ENCODE measurements at regions not wholly inside any gene's neighbourhood (a gene's known extent, or its start where the extent isn't known, plus 50 kb on each side); places are given as distances from the start of the nearest gene placed in this dataset.

DNA sequence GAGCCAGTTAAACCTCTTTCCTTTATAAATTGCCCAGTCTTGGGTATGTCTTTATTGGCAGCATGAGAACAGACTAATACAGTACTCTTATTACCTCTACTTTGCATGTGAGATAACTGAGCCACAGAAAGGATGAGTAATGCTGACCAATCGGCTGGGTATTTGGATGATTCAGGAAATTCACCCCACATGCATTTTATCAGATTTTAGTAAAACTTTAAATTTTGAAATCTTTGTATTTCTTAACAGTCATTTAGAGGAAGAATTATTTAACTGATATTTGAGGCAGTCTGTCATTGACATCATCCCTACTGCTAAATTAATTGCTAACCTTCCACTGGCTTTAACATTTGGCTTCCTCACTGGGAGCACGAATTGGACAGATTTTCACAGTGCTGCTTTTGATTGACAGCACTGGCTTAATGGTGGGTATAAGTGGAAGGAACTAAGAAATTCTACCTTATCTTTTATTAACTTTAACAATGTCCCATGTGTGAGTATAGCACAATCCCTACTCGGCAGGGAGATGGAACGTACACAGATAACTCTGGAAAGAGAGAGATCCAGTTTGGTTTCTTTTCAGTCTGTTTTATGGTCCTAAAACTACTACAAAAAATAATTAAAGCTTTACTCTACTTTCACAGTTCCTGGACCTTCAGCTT, 261.0 kb downstream of the DACT1 start:
- Histone ChIP-seq H3K36me3 (no peaks in the 10 kb centered on the region), H3K27ac (no peak overlapping the region), H4K20me1 (no peaks in the 10 kb centered on the region), H3K4me2 (no peak overlapping the region), H3K27me3 (no peaks in the 10 kb centered on the region), H3K4me3 (no peak overlapping the region), H3K9ac (no peak overlapping the region), H3K9me3 (peaks cover 18% of the 10 kb centered on the region), H3K4me1 (no peaks in the 10 kb centered on the region)
- no peak for TF ChIP-seq Cebpa-rat (IDR thresholded peaks at IDR 0.05)

DNA sequence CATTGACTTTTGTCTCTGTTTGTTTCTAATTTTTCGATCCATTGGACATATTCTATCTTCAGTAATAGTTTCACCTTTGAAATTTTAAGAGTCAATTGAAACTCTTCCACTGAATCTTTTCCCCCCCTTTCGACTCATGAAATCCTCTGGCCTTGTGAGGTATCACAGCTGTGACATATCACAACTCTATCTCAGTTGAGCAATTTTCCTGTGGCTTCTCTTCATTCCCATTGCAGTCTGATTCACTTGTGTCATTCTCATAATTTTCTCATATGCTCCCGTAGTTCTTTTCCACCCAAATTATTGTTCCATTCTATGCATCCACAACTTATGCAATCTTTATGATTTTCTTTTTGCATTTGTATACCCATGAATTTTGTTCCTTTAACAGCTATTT, 261.6 kb downstream of the DACT1 start:
- H3K4me2 ChIP-seq, result no peak overlapping the region
- no peaks in the 10 kb centered on the region for H3K4me1 ChIP-seq
- H3K27ac ChIP-seq, result no peak overlapping the region
- TF ChIP-seq Cebpa-rat (IDR thresholded peaks at IDR 0.05), result no peak
- H3K36me3 ChIP-seq, result no peaks in the 10 kb centered on the region
- H3K9me3 ChIP-seq, result peaks cover 18% of the 10 kb centered on the region
- no peak overlapping the region for H3K9ac ChIP-seq
- H3K27me3 ChIP-seq, result no peaks in the 10 kb centered on the region
- H4K20me1 ChIP-seq, result no peaks in the 10 kb centered on the region
- H3K4me3 ChIP-seq, result no peak overlapping the region

DNA sequence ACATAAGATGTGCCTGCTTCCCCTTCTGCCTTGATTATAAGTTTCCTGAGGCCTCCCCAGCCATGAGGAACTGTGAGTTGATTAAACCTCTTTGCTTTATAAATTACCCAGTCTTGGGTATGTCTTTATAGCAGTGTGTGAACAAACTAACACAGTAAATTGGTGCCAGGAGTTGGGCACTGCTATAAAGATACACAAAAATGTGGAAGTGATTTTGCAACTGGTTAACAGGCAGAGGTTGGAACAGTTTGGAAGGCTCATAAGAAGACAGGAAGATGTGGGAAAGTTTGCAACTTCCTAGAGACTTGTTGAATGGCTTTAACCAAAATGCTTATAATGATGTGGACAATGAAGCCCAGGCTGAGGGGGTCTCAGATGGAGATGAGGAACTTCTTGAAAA, 264.1 kb downstream of the DACT1 start:
- Histone ChIP-seq H3K27me3 (no peaks in the 10 kb centered on the region), H4K20me1 (no peaks in the 10 kb centered on the region), H3K27ac (no peak overlapping the region), H3K4me1 (no peaks in the 10 kb centered on the region), H3K36me3 (no peaks in the 10 kb centered on the region), H3K4me2 (no peak overlapping the region), H3K9me3 (peaks cover 18% of the 10 kb centered on the region), H3K4me3 (no peak overlapping the region), H3K9ac (no peak overlapping the region)
- no peak for TF ChIP-seq Cebpa-rat (IDR thresholded peaks at IDR 0.05)

DNA sequence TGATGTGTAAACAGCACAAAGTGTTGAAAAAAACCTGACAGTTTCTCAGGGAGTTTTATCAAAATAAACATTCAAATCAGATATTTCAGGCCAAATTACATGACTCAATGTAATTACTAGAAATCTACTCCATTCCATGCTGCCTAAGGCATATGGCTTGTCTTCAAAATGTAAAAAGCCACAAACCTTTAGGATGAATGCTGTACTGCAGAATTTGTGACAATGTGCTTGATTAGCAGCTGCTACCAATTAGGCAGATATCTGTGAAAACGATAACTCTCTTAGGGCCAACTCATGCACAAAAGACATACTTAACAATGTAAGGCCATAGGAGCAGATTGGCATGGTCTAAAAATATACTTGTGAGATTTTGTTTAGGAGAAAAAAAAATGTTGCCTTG, 267.0 kb downstream of the DACT1 start:
- H4K20me1 ChIP-seq, result no peaks in the 10 kb centered on the region
- no peak overlapping the region for H3K27ac ChIP-seq
- no peaks in the 10 kb centered on the region for H3K36me3 ChIP-seq
- H3K9ac ChIP-seq, result no peak overlapping the region
- no peak overlapping the region for H3K4me2 ChIP-seq
- peaks cover 10% of the 10 kb centered on the region for H3K9me3 ChIP-seq
- TF ChIP-seq Cebpa-rat (IDR thresholded peaks at IDR 0.05), result no peak
- H3K4me1 ChIP-seq, result no peaks in the 10 kb centered on the region
- H3K4me3 ChIP-seq, result no peak overlapping the region
- no peaks in the 10 kb centered on the region for H3K27me3 ChIP-seq

DNA sequence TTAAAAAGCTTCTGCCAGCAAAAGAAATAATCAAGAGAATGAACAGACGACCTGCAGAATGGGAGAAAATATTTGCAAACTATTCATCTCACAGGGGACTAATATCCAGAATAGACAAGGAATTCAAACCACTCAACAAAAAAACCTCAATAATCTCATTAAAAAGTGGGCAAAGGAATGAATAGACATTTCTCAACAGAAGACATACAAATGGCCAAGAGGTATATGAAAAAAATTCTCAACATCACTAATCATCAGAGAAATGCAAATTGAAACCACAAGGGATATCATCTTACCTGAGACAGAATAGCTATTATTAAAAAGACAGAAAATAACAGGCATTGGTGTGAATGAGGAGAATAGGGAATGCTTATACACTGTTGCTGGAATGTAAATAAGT, 270.0 kb downstream of the DACT1 start:
- Histone ChIP-seq H3K9me3 (peaks cover 7% of the 10 kb centered on the region), H3K27me3 (no peaks in the 10 kb centered on the region), H3K4me3 (no peak overlapping the region), H3K36me3 (no peaks in the 10 kb centered on the region), H3K9ac (no peak overlapping the region), H4K20me1 (no peaks in the 10 kb centered on the region), H3K4me2 (no peak overlapping the region), H3K27ac (no peak overlapping the region), H3K4me1 (no peaks in the 10 kb centered on the region)
- TF ChIP-seq Cebpa-rat (IDR thresholded peaks at IDR 0.05), result no peak

DNA sequence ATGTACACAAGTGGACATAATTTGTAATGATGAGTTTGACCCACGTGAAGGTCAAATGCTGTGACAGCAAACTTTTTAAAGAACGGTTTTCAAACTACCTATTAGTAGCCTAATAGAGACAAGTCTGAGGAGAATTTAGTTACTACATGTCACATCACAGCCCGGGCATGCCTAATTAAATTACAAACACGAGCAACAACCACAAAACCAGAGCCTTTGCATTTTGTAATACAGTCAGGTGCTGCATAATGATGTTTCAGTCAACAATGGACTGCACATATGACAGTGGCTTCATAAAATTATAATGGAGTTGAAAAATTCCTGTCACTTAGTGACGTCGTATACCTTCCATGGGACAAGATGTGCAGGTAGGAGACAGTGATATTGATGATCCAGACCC, 274.5 kb downstream of the DACT1 start:
- no peaks in the 10 kb centered on the region for H3K27me3 ChIP-seq
- no peak overlapping the region for H3K9ac ChIP-seq
- H3K9me3 ChIP-seq, result no peaks in the 10 kb centered on the region
- no peak overlapping the region for H3K4me3 ChIP-seq
- TF ChIP-seq Cebpa-rat (IDR thresholded peaks at IDR 0.05), result no peak
- no peaks in the 10 kb centered on the region for H3K4me1 ChIP-seq
- no peaks in the 10 kb centered on the region for H3K36me3 ChIP-seq
- H3K4me2 ChIP-seq, result no peak overlapping the region
- H3K27ac ChIP-seq, result no peak overlapping the region
- no peaks in the 10 kb centered on the region for H4K20me1 ChIP-seq

DNA sequence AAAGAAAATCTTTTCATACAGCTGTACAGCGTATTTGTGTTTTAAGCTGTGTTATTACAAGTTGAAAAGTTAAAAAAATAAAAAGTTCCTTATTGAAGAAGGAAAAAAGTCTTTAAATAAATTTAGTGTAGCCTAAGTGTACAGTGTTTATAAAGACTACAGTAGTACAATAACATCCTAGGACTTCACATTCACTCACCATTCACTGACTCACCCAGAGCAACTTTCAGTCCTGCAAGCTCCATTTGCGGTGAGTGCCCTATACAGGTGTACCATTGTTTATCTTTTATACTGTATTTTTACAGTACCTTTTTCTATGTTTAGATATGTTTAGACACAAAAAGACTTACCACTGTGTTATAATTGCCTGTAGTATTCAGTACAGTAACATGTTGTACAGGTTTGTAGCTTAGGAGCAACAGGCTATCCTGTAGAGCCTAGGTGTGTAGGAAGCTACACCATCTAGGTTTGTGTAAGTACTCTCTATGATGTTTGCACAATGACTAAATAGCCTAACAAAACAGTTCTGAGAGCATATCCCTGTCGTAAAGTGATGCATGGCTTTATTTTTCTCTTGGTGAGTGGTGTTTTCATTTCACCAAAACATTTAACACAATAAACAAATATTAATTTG, 275.2 kb downstream of the DACT1 start:
- H3K27ac ChIP-seq, result no peak overlapping the region
- no peaks in the 10 kb centered on the region for H4K20me1 ChIP-seq
- no peak for TF ChIP-seq Cebpa-rat (IDR thresholded peaks at IDR 0.05)

DNA sequence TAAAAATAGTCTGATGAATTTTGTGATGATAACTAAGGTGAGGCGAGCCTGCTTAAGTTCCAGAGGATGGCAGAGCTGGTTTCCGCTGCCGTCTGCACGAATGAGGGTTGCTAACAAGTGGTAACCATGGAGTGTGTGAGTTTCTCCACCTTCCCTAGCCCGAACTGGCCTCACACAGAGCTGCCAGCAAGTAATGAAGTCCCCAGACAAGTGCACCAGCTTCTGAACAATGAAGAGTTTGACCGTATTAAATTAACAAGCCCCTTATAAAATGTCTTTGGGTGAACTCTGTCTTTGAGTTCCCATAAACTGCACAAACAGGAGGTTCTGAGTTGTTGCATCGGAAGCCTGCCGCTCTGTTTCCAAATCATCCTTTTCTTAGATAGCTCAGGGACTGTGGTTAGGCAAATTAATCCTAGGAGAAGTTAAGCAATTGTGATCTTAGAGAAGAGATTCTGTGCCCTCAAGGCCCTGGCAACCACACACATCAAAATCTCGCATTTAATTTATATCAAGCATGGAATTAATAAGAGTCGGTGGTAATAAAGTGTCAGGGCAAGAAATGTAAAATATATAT, 274.1 kb upstream of the DAAM1 start:
- no peaks in the 10 kb centered on the region for H3K27me3 ChIP-seq
- H3K36me3 ChIP-seq, result no peaks in the 10 kb centered on the region
- no peaks in the 10 kb centered on the region for H3K4me1 ChIP-seq
- no peaks in the 10 kb centered on the region for H3K9me3 ChIP-seq
- no peaks in the 10 kb centered on the region for H4K20me1 ChIP-seq
- no peak overlapping the region for H3K27ac ChIP-seq
- no peak overlapping the region for H3K9ac ChIP-seq
- no peak overlapping the region for H3K4me3 ChIP-seq
- H3K4me2 ChIP-seq, result no peak overlapping the region
- no peak for TF ChIP-seq Cebpa-rat (IDR thresholded peaks at IDR 0.05)

More for the DNA sequence above, 275.2 kb downstream of the DACT1 start:
- Histone ChIP-seq H3K36me3 (no peaks in the 10 kb centered on the region), H3K9ac (no peak overlapping the region), H3K4me3 (no peak overlapping the region), H3K4me1 (no peaks in the 10 kb centered on the region), H3K27me3 (no peaks in the 10 kb centered on the region), H3K9me3 (no peaks in the 10 kb centered on the region), H3K4me2 (no peak overlapping the region)

DNA sequence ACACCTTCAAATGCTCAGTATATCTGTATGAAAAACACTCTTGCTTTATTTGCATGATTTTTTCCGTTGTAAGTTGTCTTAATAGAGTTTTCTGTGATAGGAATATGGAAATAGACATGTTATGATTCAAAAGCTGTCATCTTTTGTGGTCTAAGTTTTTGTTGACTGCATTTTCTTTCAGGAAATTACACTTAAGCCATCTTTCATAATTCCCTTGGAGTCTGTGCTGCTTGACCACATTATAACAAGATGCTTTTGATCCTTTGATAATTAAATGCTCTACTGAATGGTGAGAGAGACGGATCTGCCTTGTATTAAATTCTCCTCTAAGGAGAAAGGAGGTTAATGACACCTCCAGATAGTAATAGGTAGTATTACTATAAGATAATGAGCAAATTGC, 272.8 kb upstream of the DAAM1 start:
- no peaks in the 10 kb centered on the region for H3K4me1 ChIP-seq
- H3K4me3 ChIP-seq, result no peak overlapping the region
- H4K20me1 ChIP-seq, result no peaks in the 10 kb centered on the region
- no peaks in the 10 kb centered on the region for H3K27me3 ChIP-seq
- H3K9ac ChIP-seq, result no peak overlapping the region
- no peak for TF ChIP-seq Cebpa-rat (IDR thresholded peaks at IDR 0.05)
- no peak overlapping the region for H3K4me2 ChIP-seq
- H3K36me3 ChIP-seq, result no peaks in the 10 kb centered on the region
- H3K27ac ChIP-seq, result no peak overlapping the region
- no peaks in the 10 kb centered on the region for H3K9me3 ChIP-seq

DNA sequence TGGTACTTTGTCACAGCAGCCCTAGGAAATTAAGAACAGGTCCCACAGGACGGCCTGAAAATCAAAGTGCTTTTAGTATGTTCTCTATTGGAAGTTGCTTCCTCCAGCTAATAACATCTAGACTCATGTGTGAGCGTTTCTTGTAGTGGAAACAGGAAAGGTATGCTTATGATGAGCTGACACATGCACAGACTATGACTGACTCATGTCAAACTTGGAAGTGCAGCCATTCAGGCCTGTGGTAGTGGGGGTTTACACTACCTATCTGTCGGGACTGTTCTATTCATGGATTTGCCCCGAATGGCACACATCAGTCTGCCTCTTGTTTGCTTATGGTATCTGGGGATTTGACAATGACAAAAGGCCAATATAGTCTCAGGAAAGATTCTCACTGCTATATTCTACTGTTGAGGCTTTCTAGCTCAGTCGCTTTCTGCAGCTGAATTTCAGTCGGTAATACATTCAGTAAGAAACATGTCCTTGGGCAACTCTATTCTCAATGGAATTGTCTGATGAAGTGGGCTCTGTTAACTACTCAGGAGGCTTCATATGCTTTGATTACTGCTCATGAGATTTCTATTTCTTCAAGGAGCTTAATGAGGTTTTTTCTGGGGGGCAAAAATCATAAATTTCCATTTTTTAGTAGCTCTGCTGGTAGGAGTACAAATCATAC, 270.3 kb upstream of the DAAM1 start:
- Histone ChIP-seq H3K9me3 (no peaks in the 10 kb centered on the region), H3K4me3 (no peak overlapping the region), H3K9ac (no peak overlapping the region), H3K4me1 (no peaks in the 10 kb centered on the region), H3K27ac (no peak overlapping the region), H3K27me3 (no peaks in the 10 kb centered on the region), H3K4me2 (no peak overlapping the region), H3K36me3 (no peaks in the 10 kb centered on the region), H4K20me1 (no peaks in the 10 kb centered on the region)
- TF ChIP-seq Cebpa-rat (IDR thresholded peaks at IDR 0.05), result no peak
